Mucosa of rectum (tissue), 2 donors: ENCODE measurements at regions not wholly inside any gene's neighbourhood (a gene's known extent, or its start where the extent isn't known, plus 50 kb on each side); places are given as distances from the start of the nearest gene placed in this dataset.

Experiments used
- H3K27ac ChIP-seq, 2 donors: one replicate each; pipeline ENCODE4 v1.7.0; 2013; ENCODE audit warnings: inconsistent platforms in 2 of 2, low read depth in 2 of 2, low read length in 2 of 2
- H3K27me3 ChIP-seq, 2 donors: one replicate each; pipeline ENCODE4 v1.7.0; 2013; ENCODE audit warnings: low read length in 2 of 2; ENCODE audit not compliant: control insufficient read depth in 2 of 2, insufficient read depth in 2 of 2
- H3K36me3 ChIP-seq, 2 donors: one replicate each; pipeline ENCODE4 v1.7.0; 2013; ENCODE audit warnings: low read length in 2 of 2; ENCODE audit not compliant: control insufficient read depth in 2 of 2, insufficient read depth in 2 of 2
- H3K4me1 ChIP-seq, 2 donors: one replicate each; pipeline ENCODE4 v1.7.0; 2013; ENCODE audit warnings: low read length in 2 of 2, mild to moderate bottlenecking in 1 of 2; ENCODE audit not compliant: control insufficient read depth in 2 of 2, insufficient read depth in 2 of 2
- H3K4me3 ChIP-seq, 2 donors: one replicate each; pipeline ENCODE4 v1.7.0; 2013; ENCODE audit warnings: low read length in 2 of 2
- H3K9ac ChIP-seq, 2 donors: one replicate each; pipeline ENCODE4 v1.7.0; 2013; ENCODE audit warnings: low read length in 2 of 2, low read depth in 1 of 2, mild to moderate bottlenecking in 1 of 2
- H3K9me3 ChIP-seq, 2 donors: one replicate each; pipeline ENCODE4 v1.7.0; 2013; ENCODE audit warnings: low read length in 2 of 2; ENCODE audit not compliant: control insufficient read depth in 2 of 2
- donor health status: healthy.
- donor health status: Normal muscosa, but diverticular disease.

DNA sequence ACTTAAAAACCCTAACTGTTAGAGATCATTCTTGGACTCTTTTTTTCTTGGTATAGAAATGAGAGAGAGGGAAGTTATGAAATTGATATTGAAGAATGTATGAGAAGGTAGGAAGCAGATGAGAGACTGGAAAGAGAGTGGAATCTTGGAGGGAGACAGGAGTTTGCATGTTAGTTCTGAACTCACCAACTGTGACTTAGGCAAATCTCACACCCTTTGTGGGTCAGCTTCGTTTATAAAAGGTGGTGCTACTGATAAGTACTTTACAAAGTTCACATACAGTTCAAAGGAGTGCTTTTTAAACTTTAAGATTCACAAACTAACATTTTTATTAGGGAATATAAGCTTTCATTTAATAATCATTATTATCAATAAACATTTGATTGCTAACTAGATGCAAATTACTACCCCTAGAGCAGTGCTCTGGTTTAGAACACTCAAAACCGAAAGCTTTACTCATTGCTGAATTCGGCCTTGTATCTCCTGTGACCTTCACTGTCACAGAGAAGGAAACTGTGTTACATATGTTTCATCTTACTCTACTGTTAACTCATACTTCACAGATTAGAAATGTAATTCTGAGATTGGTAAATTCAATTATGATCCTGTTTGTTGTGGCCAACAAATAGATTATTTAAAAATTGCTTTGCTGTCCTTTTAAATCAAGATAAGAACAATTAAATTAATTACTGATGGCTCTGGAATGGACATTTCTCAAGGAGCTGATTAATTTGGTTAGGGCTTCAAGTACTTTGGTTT is 143.2 kb downstream of the RMI1 start:
- peaks cover 0 to 5% of the 10 kb centered on the region in 2 donors for H3K4me1 ChIP-seq
- H3K9ac ChIP-seq = no peak overlapping the region
- no peaks in the 10 kb centered on the region for H3K9me3 ChIP-seq
- H3K36me3 ChIP-seq = no peaks in the 10 kb centered on the region
- no peak overlapping the region for H3K27ac ChIP-seq
- H3K4me3 ChIP-seq = no peak overlapping the region
- no peaks in the 10 kb centered on the region for H3K27me3 ChIP-seq

- Histone ChIP-seq H3K4me3 (no peak overlapping the region), H3K36me3 (no peaks in the 10 kb centered on the region), H3K9ac (no peak overlapping the region), H3K27me3 (no peaks in the 10 kb centered on the region), H3K9me3 (no peaks in the 10 kb centered on the region), H3K4me1 (peaks cover 0 to 13% of the 10 kb centered on the region in 2 donors), H3K27ac (no peak overlapping the region)
These were observed 144.4 kb downstream of the RMI1 start for GRCh38 chr9:84125046-84125445.

GRCh38 chr9:84129529-84129928 is 148.9 kb downstream of the RMI1 start:
- H3K9ac ChIP-seq = no peak overlapping the region
- H3K27ac ChIP-seq = no peak overlapping the region
- no peaks in the 10 kb centered on the region for H3K9me3 ChIP-seq
- H3K4me1 ChIP-seq = peaks cover 0 to 8% of the 10 kb centered on the region in 2 donors
- H3K27me3 ChIP-seq = no peaks in the 10 kb centered on the region
- no peak overlapping the region for H3K4me3 ChIP-seq
- H3K36me3 ChIP-seq = no peaks in the 10 kb centered on the region

- Histone ChIP-seq H3K4me3 (no peak overlapping the region), H3K4me1 (peaks cover 23 to 24% of the 10 kb centered on the region in 2 donors), H3K9me3 (no peaks in the 10 kb centered on the region), H3K27me3 (peaks cover 0 to 3% of the 10 kb centered on the region in 2 donors), H3K9ac (no peak overlapping the region), H3K27ac (peak overlapping the region; percentile 35 to 78), H3K36me3 (no peaks in the 10 kb centered on the region)
These were observed 155.7 kb downstream of the RMI1 start for GRCh38 chr9:84136119-84136868.

- Histone ChIP-seq H3K9ac (no peak overlapping the region), H3K27me3 (peaks cover 0 to 3% of the 10 kb centered on the region in 2 donors), H3K9me3 (no peaks in the 10 kb centered on the region), H3K4me3 (no peak overlapping the region), H3K36me3 (no peaks in the 10 kb centered on the region), H3K4me1 (peaks cover 23 to 24% of the 10 kb centered on the region in 2 donors), H3K27ac (no peak overlapping the region)
These were observed 157.4 kb downstream of the RMI1 start for GRCh38 chr9:84137968-84138367.

DNA sequence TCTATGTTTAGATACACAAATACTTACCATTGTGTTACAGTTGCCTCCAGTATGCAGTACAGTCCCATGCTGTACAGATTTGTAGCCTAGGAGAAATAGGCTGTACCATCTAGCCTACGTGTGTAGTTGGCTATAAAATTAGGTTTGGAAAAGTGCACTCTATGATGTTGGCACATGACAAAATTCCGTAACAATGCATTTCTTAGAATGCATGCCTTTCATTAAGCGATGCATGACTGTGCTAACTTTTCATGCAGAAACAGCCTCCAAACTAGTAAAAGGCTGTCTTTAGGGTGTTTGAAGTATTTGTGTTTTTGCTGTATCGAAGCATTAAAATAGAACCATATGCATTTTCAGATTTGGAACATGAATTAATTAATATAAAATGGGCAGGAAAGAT is 157.9 kb downstream of the RMI1 start:
- Histone ChIP-seq H3K9me3 (no peaks in the 10 kb centered on the region), H3K36me3 (no peaks in the 10 kb centered on the region), H3K9ac (no peak overlapping the region), H3K4me3 (no peak overlapping the region), H3K4me1 (peaks cover 23 to 24% of the 10 kb centered on the region in 2 donors), H3K27ac (no peak overlapping the region), H3K27me3 (peaks cover 0 to 3% of the 10 kb centered on the region in 2 donors)

DNA sequence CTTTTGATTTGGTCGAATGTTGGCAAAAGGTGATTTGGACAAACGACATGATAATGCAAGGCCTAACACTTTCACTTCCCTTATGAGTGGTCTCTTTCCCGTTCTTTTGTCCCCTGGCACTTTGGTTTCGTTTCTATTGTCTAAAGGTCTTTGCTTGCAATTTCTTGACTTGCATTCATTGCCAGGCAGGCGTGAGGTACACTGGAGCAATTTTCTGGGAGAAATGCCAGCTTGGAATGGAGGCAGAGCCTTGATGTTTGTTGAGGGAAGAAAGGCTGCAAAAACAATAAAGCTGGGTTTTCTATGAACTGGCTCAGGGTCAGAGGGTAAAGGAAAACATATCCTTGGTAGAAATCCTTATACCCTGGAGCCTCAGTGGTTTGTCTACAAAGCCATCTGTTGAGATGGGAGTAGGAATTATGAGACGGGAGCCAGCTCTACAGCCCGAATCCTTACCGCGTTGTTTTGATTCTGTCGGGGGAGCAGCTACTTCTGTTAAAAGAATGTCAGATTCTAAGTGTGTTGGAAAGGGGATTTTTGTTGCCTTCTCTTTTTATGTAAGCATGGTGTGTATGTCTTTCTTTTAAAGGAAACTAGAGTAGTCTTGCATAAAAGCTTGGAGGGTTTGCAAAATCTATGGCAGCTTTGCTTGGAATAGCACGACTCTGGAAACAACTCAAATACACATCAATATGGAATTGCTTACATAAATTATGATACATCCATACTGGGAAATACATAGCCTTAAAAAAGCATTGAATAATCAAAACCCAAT is 158.9 kb downstream of the RMI1 start:
- Histone ChIP-seq H3K27ac (peak overlapping the region; percentile 41 to 45), H3K36me3 (no peaks in the 10 kb centered on the region), H3K27me3 (peaks cover 0 to 3% of the 10 kb centered on the region in 2 donors), H3K4me3 (peak overlapping the region in 1 of 2 donors; percentile 79), H3K9me3 (no peaks in the 10 kb centered on the region), H3K4me1 (peaks cover 23 to 24% of the 10 kb centered on the region in 2 donors), H3K9ac (no peak overlapping the region)

DNA sequence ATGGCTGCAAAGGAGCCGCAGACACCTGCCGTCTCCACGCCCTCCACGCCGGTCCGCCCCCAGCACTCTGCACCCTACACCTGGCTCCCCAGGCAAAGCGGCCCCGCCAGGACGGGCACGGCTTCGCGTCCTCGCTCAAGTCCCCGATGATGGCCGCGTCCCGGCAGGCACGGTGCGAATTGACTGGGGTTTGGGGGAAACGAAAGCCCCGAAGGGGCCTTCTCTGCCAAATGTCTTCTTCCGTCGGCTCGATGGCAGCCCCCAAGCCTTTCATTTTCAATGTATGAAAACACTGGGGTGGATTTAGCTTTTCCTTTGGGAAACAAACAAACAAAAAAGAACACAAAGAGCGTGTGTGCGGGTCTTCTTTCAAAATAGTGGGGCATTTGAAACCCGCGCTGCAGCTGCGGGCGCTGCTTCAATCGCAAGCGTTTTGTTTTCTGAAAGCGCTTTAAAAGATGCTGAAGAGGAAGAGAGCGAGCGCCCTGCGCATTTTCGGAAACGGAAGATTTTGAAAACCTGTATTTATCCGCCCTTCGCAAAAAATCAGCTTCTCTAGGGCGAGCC is 160.0 kb downstream of the RMI1 start:
- peak overlapping the region; percentile 58 to 79 for H3K4me3 ChIP-seq
- no peaks in the 10 kb centered on the region for H3K9me3 ChIP-seq
- peaks cover 0 to 3% of the 10 kb centered on the region in 2 donors for H3K27me3 ChIP-seq
- H3K27ac ChIP-seq = peak overlapping the region in 1 of 2 donors; percentile 35
- H3K36me3 ChIP-seq = no peaks in the 10 kb centered on the region
- H3K4me1 ChIP-seq = peaks cover 24 to 25% of the 10 kb centered on the region in 2 donors
- H3K9ac ChIP-seq = peak overlapping the region; percentile 49 to 74

DNA sequence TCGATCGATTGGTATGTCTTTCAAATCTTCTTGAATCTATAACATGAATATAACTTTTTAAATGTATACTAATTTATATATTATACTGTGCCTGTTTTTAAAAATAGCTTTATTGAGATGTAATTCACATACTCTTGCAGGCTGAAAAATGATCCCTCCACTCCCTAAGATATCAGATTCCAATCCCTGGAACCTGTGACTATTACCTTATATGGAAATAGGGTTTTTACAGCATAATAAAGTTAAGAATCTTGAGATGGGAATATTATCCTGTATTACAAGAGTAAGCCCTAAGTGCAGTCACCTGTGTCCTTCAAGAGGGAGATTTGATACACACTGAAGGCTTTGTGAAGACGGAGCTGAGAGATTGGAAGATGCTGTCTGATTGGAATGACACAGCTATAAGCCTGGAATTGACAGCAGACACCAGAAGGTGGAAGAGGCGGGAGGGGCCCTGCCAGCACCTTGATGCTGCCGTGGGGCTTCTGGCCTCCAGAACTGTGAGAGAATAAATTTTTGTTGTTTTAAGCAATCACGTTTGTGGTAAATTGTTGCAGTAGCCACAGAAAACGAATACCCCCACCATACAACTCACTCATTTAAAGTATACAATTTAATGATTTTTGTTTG is 161.3 kb downstream of the RMI1 start:
- Histone ChIP-seq H3K36me3 (no peaks in the 10 kb centered on the region), H3K9ac (no peak overlapping the region), H3K4me3 (no peak overlapping the region), H3K27me3 (peaks cover 0 to 3% of the 10 kb centered on the region in 2 donors), H3K27ac (no peak overlapping the region), H3K9me3 (no peaks in the 10 kb centered on the region), H3K4me1 (peaks cover 18 to 27% of the 10 kb centered on the region in 2 donors)
